ENCODE measurements at regions not wholly inside any gene's neighbourhood (a gene's known extent, or its start where the extent isn't known, plus 50 kb on each side); places are given as distances from the start of the nearest gene placed in this dataset.

DNA sequence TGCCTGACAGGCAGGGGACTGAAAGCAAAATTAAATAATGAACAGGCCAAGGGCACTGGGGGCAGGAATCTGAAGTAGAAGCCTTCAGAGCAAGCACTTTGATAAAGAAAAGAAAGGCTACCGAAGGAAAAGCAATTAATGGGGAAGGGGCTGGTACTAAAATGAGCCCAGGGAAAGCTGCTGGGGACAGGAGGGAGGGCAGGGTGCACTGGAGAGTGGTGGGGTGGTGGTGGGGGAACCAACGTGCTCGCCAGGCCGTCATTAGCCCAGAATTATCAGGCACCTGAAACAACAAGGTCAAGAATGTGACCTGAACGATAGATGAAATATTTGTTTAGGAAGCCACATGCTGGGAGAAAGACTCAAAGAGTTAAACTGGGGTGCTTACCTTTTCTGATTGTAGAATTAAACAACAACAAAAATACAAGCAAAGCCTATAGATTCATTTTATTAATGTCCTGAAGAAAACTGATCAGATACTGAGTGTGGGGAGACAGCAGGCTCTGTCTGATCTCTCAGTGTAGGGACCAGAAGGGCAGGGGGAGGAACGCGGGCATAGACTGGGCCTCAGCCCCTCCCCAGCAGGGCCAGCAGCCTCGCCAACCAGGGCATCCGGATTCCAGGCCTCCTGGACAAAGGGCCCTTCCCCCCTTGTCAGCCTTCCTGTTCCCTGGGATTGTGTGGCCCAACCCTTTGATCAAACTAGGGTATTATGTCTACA, 239.7 kb upstream of the KLF3 start:
- Histone ChIP-seq H3K9me3 (ENCODE audit: control insufficient read depth in 2 of 2, insufficient read depth in 1 of 2, low read depth in 1 of 2, low read length in 1 of 2) (no peaks in the 10 kb centered on the region), H3K4me1 (ENCODE audit: control insufficient read depth in 2 of 2, insufficient read depth in 2 of 2, low read length in 1 of 2) (no peaks in the 10 kb centered on the region), H3K36me3 (ENCODE audit: control insufficient read depth in 2 of 2, insufficient read depth in 2 of 2, low read length in 1 of 2) (no peaks in the 10 kb centered on the region), H3K4me3 (ENCODE audit: low read depth in 1 of 2, low read length in 2 of 2) (no peak overlapping the region), H3K27ac (ENCODE audit: low read depth in 2 of 2, low read length in 1 of 2) (no peak overlapping the region), H3K27me3 (ENCODE audit: control insufficient read depth in 1 of 2, insufficient read depth in 2 of 2, low read length in 2 of 2) (no peaks in the 10 kb centered on the region)
- 75 to 84% methylated on average over 9 of the region's 9 CpGs for WGBS, 2 donors

DNA sequence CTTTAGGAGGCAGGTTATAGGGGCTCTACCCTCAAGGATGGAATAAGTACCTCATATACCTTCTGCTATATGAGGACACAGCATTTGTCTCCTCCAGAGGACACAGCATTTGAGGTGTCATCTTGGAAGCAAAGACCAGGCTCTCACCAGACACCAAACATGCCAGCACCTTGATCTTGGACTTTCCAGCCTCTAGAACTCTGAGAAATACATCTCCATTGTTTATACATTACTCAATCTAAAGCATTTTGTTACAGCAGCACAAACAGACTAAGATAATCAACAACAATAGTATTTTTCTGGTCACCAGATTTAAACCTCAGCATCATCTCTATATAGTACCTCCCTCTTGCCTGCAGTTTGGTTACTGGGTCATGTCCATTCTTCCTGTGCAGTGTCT, 237.5 kb upstream of the KLF3 start:
- Histone ChIP-seq H3K36me3 (ENCODE audit: control insufficient read depth in 2 of 2, insufficient read depth in 2 of 2, low read length in 1 of 2) (no peaks in the 10 kb centered on the region), H3K4me1 (ENCODE audit: control insufficient read depth in 2 of 2, insufficient read depth in 2 of 2, low read length in 1 of 2) (no peaks in the 10 kb centered on the region), H3K27me3 (ENCODE audit: control insufficient read depth in 1 of 2, insufficient read depth in 2 of 2, low read length in 2 of 2) (no peaks in the 10 kb centered on the region), H3K27ac (ENCODE audit: low read depth in 2 of 2, low read length in 1 of 2) (no peak overlapping the region), H3K4me3 (ENCODE audit: low read depth in 1 of 2, low read length in 2 of 2) (no peak overlapping the region), H3K9me3 (ENCODE audit: control insufficient read depth in 2 of 2, insufficient read depth in 1 of 2, low read depth in 1 of 2, low read length in 1 of 2) (no peaks in the 10 kb centered on the region)

DNA sequence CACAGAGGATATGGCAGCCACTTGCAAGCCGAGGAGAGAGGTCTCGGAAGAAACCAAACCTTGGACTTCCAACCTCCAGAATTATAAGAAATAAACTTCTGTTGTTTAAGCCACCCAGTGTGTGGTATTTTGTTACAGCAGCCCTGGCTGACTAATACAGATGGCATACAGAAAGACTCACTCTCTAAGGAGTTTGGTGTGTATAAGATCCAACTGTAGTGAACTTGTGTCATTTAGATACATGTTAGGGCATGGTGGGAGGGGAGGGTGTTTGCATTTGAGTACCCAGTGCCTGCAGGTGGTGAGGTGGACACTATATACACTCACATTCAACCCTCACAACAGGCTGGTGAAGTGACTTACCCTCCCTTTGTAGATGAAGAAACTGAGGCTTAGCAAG, 233.2 kb upstream of the KLF3 start:
- Histone ChIP-seq H3K27ac (ENCODE audit: low read depth in 2 of 2, low read length in 1 of 2) (no peak overlapping the region), H3K27me3 (ENCODE audit: control insufficient read depth in 1 of 2, insufficient read depth in 2 of 2, low read length in 2 of 2) (no peaks in the 10 kb centered on the region), H3K4me3 (ENCODE audit: low read depth in 1 of 2, low read length in 2 of 2) (no peak overlapping the region), H3K4me1 (ENCODE audit: control insufficient read depth in 2 of 2, insufficient read depth in 2 of 2, low read length in 1 of 2) (no peaks in the 10 kb centered on the region), H3K36me3 (ENCODE audit: control insufficient read depth in 2 of 2, insufficient read depth in 2 of 2, low read length in 1 of 2) (no peaks in the 10 kb centered on the region), H3K9me3 (ENCODE audit: control insufficient read depth in 2 of 2, insufficient read depth in 1 of 2, low read depth in 1 of 2, low read length in 1 of 2) (no peaks in the 10 kb centered on the region)
- 92 to 96% methylated on average over 2 of the region's 2 CpGs for WGBS, 2 donors

DNA sequence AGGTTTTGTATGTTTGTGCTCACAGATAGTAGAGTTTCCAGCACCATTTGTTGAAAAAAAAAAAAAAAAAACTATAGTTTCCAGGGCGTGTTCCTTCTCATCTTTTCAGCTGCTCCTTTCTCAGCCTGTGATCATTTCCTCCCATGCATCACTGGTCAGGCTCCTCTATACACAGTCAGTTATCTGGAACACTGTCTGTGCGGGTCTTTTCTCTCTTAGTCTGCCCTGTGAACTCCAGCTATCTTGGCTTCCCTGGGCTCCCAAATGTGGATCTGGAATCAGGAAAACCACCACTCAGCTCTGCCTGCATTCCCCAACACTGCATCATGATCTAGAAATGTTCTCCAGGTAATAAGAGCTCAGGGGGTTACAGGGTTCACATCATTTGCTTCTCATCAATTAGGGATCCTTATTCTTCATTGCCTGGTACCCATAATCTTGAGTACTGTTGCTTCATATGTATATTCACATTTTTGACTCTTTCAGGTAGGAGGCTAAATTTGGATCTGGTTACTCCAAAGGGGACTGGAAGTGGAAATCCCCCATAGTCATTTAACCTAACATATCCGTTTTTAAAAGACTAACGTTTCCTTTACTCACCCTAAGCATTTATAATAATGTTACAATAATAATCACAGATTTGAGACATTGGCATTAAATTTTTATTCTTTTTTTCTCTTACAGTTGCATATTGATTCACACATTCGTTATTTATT, 221.8 kb upstream of the KLF3 start:
- Histone ChIP-seq H3K27me3 (ENCODE audit: control insufficient read depth in 1 of 2, insufficient read depth in 2 of 2, low read length in 2 of 2) (no peaks in the 10 kb centered on the region), H3K4me3 (ENCODE audit: low read depth in 1 of 2, low read length in 2 of 2) (no peak overlapping the region), H3K36me3 (ENCODE audit: control insufficient read depth in 2 of 2, insufficient read depth in 2 of 2, low read length in 1 of 2) (no peaks in the 10 kb centered on the region), H3K9me3 (ENCODE audit: control insufficient read depth in 2 of 2, insufficient read depth in 1 of 2, low read depth in 1 of 2, low read length in 1 of 2) (no peaks in the 10 kb centered on the region), H3K4me1 (ENCODE audit: control insufficient read depth in 2 of 2, insufficient read depth in 2 of 2, low read length in 1 of 2) (no peaks in the 10 kb centered on the region), H3K27ac (ENCODE audit: low read depth in 2 of 2, low read length in 1 of 2) (no peak overlapping the region)
- WGBS, 2 donors: 79 to 80% methylated on average over 5 of the region's 5 CpGs

DNA sequence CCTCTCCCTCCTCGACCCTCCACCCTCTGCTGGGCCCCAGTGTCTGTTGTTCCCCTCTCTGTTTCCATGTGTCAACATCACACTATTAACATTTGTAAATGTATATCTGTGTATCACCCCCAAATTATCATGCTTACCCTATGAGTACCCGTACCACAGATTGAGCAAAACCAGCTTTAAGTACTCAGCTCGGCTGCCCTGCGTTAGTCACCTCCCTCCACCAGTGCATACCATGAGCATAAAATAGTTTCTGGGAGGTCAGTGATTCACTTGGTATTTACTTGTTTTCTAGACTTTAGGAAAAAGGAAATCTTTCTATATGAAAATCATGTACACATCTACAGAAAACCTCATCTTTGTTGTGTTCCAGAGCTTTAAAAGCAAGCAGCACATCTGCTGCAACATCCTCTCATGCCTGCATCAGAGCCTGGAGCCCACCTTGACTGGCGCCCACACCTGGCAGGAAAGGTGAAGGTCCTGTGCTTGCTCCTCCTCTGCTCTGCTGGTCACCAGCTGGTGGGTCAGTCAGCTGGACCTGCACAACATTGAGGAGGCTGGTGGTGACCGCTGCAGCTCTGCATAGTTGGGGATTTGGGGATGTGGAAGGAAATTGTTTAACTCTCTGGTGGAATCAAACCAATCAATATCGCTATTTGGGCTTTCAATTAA, 214.4 kb upstream of the KLF3 start:
- Histone ChIP-seq H3K4me3 (ENCODE audit: low read depth in 1 of 2, low read length in 2 of 2) (no peak overlapping the region), H3K27ac (ENCODE audit: low read depth in 2 of 2, low read length in 1 of 2) (no peak overlapping the region), H3K4me1 (ENCODE audit: control insufficient read depth in 2 of 2, insufficient read depth in 2 of 2, low read length in 1 of 2) (no peaks in the 10 kb centered on the region), H3K27me3 (ENCODE audit: control insufficient read depth in 1 of 2, insufficient read depth in 2 of 2, low read length in 2 of 2) (no peaks in the 10 kb centered on the region), H3K36me3 (ENCODE audit: control insufficient read depth in 2 of 2, insufficient read depth in 2 of 2, low read length in 1 of 2) (no peaks in the 10 kb centered on the region), H3K9me3 (ENCODE audit: control insufficient read depth in 2 of 2, insufficient read depth in 1 of 2, low read depth in 1 of 2, low read length in 1 of 2) (no peaks in the 10 kb centered on the region)
- WGBS, 2 donors: 77 to 94% methylated on average over 7 of the region's 7 CpGs

DNA sequence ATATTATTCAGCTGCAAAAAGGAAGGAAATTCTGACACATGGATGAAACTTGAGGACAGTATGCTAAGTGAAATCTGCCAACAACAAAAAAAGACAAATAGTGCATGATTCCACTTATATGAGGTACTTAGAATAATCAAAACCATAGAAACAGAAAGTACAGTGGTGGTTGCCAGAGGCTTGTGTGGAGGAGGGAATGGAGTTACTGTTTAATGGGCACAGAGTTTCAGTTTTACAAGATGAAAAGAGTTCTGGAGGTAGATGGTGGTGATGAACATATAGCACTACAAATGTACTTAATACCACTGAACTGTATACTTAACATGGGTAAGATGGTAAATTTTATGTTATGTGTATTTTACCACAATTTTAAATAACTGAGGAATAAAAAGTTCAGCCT, 212.0 kb upstream of the KLF3 start:
- Histone ChIP-seq H3K36me3 (ENCODE audit: control insufficient read depth in 2 of 2, insufficient read depth in 2 of 2, low read length in 1 of 2) (no peaks in the 10 kb centered on the region), H3K4me1 (ENCODE audit: control insufficient read depth in 2 of 2, insufficient read depth in 2 of 2, low read length in 1 of 2) (peaks cover 0 to 4% of the 10 kb centered on the region in 2 donors), H3K9me3 (ENCODE audit: control insufficient read depth in 2 of 2, insufficient read depth in 1 of 2, low read depth in 1 of 2, low read length in 1 of 2) (no peaks in the 10 kb centered on the region), H3K27me3 (ENCODE audit: control insufficient read depth in 1 of 2, insufficient read depth in 2 of 2, low read length in 2 of 2) (no peaks in the 10 kb centered on the region), H3K4me3 (ENCODE audit: low read depth in 1 of 2, low read length in 2 of 2) (no peak overlapping the region), H3K27ac (ENCODE audit: low read depth in 2 of 2, low read length in 1 of 2) (no peak overlapping the region)

DNA sequence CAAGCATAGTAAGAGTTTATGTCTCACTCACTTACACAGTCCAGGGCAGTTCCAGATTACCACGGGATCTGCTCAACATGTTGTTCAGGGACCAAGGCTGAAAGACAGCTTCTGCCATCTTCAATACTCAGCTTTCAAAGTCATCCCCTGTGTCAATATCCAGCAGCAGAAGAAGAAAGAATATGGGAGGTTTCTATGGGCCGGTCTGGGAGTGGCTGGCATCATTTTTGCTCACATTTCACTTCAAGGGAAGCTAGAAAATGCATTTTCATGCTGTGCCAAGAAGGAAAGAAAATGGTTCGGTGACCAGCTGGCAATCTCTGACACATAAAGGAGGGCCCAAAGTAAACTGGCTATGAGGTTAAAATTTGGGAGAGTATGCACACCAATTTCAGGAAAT, 211.5 kb upstream of the KLF3 start:
- no peaks in the 10 kb centered on the region for H3K36me3 ChIP-seq (ENCODE audit: control insufficient read depth in 2 of 2, insufficient read depth in 2 of 2, low read length in 1 of 2)
- WGBS, 2 donors: 53 to 60% methylated on average over 3 of the region's 3 CpGs
- peaks cover 0 to 4% of the 10 kb centered on the region in 2 donors for H3K4me1 ChIP-seq (ENCODE audit: control insufficient read depth in 2 of 2, insufficient read depth in 2 of 2, low read length in 1 of 2)
- H3K4me3 ChIP-seq (ENCODE audit: low read depth in 1 of 2, low read length in 2 of 2): no peak overlapping the region
- H3K27me3 ChIP-seq (ENCODE audit: control insufficient read depth in 1 of 2, insufficient read depth in 2 of 2, low read length in 2 of 2): no peaks in the 10 kb centered on the region
- no peaks in the 10 kb centered on the region for H3K9me3 ChIP-seq (ENCODE audit: control insufficient read depth in 2 of 2, insufficient read depth in 1 of 2, low read depth in 1 of 2, low read length in 1 of 2)
- no peak overlapping the region for H3K27ac ChIP-seq (ENCODE audit: low read depth in 2 of 2, low read length in 1 of 2)

- no peaks in the 10 kb centered on the region for H3K9me3 ChIP-seq (ENCODE audit: control insufficient read depth in 2 of 2, insufficient read depth in 1 of 2, low read depth in 1 of 2, low read length in 1 of 2)
- no peaks in the 10 kb centered on the region for H3K36me3 ChIP-seq (ENCODE audit: control insufficient read depth in 2 of 2, insufficient read depth in 2 of 2, low read length in 1 of 2)
- 89 to 91% methylated on average over 3 of the region's 3 CpGs for WGBS, 2 donors
- H3K4me3 ChIP-seq (ENCODE audit: low read depth in 1 of 2, low read length in 2 of 2): no peak overlapping the region
- no peak overlapping the region for H3K27ac ChIP-seq (ENCODE audit: low read depth in 2 of 2, low read length in 1 of 2)
- H3K27me3 ChIP-seq (ENCODE audit: control insufficient read depth in 1 of 2, insufficient read depth in 2 of 2, low read length in 2 of 2): no peaks in the 10 kb centered on the region
- peaks cover 0 to 4% of the 10 kb centered on the region in 2 donors for H3K4me1 ChIP-seq (ENCODE audit: control insufficient read depth in 2 of 2, insufficient read depth in 2 of 2, low read length in 1 of 2)
Observed at GRCh38 chr4:38453253-38453881, 210.6 kb upstream of the KLF3 start.

DNA sequence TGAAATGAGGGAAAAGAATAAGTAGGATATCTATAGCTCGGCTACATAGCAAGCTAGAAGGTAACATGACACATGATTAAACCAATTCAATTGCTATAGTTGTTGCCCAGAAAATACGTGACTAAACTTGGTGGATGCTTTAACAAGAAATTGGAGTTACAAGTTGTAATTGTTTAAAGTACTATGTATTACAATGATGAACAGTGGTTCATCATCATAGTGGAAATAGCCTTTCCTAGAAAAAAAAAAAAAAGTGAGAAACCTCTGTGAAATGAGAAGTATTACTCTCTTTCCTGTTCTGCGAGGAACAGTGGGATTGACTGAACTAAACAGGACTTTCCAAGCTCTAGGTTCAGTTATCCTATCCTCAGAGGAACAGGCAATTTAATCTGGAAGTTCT, 209.7 kb upstream of the KLF3 start:
- Histone ChIP-seq H3K27me3 (ENCODE audit: control insufficient read depth in 1 of 2, insufficient read depth in 2 of 2, low read length in 2 of 2) (no peaks in the 10 kb centered on the region), H3K9me3 (ENCODE audit: control insufficient read depth in 2 of 2, insufficient read depth in 1 of 2, low read depth in 1 of 2, low read length in 1 of 2) (no peaks in the 10 kb centered on the region), H3K27ac (ENCODE audit: low read depth in 2 of 2, low read length in 1 of 2) (no peak overlapping the region), H3K36me3 (ENCODE audit: control insufficient read depth in 2 of 2, insufficient read depth in 2 of 2, low read length in 1 of 2) (no peaks in the 10 kb centered on the region), H3K4me3 (ENCODE audit: low read depth in 1 of 2, low read length in 2 of 2) (no peak overlapping the region), H3K4me1 (ENCODE audit: control insufficient read depth in 2 of 2, insufficient read depth in 2 of 2, low read length in 1 of 2) (peaks cover 0 to 4% of the 10 kb centered on the region in 2 donors)
- 65 to 79% methylated on average over 3 of the region's 3 CpGs for WGBS, 2 donors

All from esophagus (tissue), 2 donors.